ENCODE measurements at regions not wholly inside any gene's neighbourhood (a gene's known extent, or its start where the extent isn't known, plus 50 kb on each side); places are given as distances from the start of the nearest gene placed in this dataset.

DNA sequence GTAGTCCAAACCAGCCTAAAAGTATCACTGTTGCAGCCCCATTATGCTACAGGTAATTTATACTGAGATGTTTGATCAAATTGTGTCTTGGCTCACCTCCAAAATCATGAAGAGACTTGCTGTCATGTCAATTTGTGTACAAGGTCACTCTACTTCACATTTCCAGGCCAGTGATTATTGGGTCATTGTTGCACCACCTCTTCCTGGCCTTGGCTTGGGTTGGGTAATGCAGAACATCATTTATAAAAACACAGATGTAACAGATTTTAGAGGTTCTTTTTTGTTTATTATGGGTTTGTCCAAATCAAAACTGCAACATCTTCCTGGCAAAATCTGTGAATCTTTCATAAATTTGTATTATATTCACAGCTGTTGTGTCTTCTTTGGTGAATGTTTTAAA lies 459.5 kb downstream of the ANKRD50 start:
- ChIA-PET CTCF (no interaction called here), POLR2A (no interaction called here)
- no peak for DNase-seq
- H3K4me3 Mint-ChIP-seq: no peak overlapping the region
- H3K27me3 Mint-ChIP-seq: peaks cover 2% of the 10 kb centered on the region
- H3K36me3 Mint-ChIP-seq (ENCODE audit: low read depth): no peaks in the 10 kb centered on the region
- H3K27ac Mint-ChIP-seq: no peak overlapping the region
- H3K9me3 Mint-ChIP-seq: no peaks in the 10 kb centered on the region
- H3K4me1 Mint-ChIP-seq: no peaks in the 10 kb centered on the region

DNA sequence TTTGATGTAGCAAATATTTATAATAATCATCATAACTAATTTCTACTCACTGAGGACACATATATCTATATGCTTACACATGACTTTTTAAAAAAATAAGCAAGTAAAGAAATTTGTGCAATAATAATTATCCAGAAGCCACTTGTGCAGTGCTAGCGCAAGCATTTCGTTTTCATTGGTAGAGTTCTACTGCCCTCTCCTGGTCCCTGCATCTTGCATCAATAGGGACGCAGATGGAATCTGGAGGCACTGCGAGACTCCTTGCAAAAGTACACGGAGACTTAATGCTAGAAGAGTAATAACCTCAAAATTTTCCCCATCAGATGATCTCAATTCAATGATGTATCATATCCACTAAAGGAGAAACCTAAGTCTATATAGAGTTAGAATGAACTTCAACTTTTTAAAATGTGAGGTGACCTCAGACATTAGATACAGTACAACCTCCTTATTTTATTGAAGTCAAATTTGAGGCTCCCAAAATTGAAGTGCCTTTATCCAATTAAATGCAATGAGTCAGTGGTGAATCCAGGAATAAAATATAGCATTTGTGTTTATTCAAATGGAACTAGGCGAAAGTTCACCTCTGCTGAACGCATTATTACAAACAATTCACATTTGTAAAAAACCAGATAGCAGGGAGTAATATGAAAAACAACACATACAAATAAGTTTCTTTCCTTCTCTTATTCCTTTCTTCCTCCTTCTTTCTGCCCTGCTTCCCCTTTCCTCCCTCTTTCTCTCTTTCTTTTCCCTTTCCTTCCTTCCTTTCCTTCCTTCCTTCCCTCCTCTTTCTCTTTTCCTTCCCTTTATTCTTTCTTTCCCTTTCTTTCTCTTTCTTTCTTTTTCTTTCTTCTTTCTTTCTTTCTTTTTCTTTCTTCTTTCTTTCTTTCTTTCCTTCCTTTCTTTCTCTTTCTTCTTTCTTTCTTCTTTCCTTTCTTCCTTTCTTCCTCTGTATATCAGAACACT lies 450.0 kb downstream of the ANKRD50 start:
- H3K27me3 Mint-ChIP-seq: no peaks in the 10 kb centered on the region
- ChIA-PET POLR2A (no interaction called here), CTCF (interaction anchor here (1.1 kb wide), 1 partner anchor 697 kb away, joined by 3 read pairs; no protein-coding TSS in a partner anchor)
- DNase-seq: peak; percentile 30
- H3K27ac Mint-ChIP-seq: no peak overlapping the region
- H3K9me3 Mint-ChIP-seq: no peaks in the 10 kb centered on the region
- H3K4me3 Mint-ChIP-seq: no peak overlapping the region
- H3K4me1 Mint-ChIP-seq: no peaks in the 10 kb centered on the region
- H3K36me3 Mint-ChIP-seq (ENCODE audit: low read depth): no peaks in the 10 kb centered on the region

DNA sequence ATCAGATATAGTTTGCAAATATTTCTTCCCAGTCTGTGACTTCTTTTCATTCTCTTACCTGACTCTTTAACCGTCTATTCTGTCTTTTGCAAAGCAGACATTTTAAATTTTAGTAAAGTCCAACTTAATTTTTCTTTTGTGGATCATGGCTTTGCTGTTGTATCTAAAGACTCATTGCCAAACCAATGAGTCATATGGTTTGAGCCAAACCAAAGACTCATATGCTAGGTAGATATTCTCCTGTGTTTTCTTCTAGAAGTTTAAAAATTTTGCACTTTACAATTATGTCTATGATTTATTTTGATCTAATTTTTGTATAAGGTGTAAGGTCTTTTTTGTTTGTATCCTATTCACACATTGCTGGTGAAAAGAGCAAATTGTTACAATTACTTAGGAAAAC lies 446.8 kb downstream of the ANKRD50 start:
- H3K27me3 Mint-ChIP-seq: no peaks in the 10 kb centered on the region
- ChIA-PET POLR2A (no interaction called here), CTCF (no interaction called here)
- no peaks in the 10 kb centered on the region for H3K36me3 Mint-ChIP-seq (ENCODE audit: low read depth)
- no peaks in the 10 kb centered on the region for H3K9me3 Mint-ChIP-seq
- H3K4me3 Mint-ChIP-seq: no peak overlapping the region
- no peaks in the 10 kb centered on the region for H3K4me1 Mint-ChIP-seq
- H3K27ac Mint-ChIP-seq: no peak overlapping the region
- DNase-seq: no peak

DNA sequence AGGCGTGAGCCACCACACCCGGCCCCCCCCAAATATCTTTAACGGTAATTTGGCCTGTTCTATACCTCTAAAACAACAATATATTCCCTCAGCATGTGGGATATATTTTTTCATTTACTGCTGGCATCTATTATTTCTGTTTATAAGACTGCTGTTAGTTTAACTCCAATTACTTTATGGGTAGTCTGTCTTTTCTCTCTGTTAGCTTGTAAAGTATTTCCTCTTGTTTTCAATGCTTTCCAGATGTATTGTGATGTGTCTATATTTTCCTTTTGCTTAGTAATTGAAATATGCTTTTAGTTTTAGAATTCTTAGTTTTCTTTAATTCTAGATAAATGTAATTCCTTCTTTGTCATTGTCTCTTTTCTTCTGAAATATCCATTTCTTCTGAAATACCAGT lies 445.8 kb downstream of the ANKRD50 start:
- no peak overlapping the region for H3K4me3 Mint-ChIP-seq
- ChIA-PET POLR2A (no interaction called here), CTCF (no interaction called here)
- no peaks in the 10 kb centered on the region for H3K9me3 Mint-ChIP-seq
- no peak overlapping the region for H3K27ac Mint-ChIP-seq
- H3K27me3 Mint-ChIP-seq: no peaks in the 10 kb centered on the region
- no peaks in the 10 kb centered on the region for H3K36me3 Mint-ChIP-seq (ENCODE audit: low read depth)
- no peak for DNase-seq
- H3K4me1 Mint-ChIP-seq: no peaks in the 10 kb centered on the region

DNA sequence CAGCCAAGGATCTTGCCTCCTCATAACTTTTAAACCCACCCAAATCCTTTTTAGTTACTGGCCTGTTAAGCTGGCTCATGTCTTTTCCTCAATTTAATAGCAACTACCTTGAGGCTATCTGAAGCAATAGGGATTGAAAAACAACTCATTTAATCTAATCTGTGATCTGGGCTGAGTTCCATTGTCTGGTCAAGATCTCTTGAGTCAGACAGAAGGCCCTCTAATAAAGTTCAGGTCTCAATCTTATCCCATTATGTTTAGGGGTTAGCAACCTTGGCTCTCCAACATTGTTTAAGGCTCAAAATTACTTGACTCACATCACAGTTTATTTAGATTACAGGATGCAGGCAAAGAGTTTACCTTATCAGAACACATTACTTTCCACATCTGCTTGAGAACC lies 436.1 kb downstream of the ANKRD50 start:
- DNase-seq: no peak
- Mint-ChIP-seq H3K9me3 (no peaks in the 10 kb centered on the region), H3K27me3 (no peaks in the 10 kb centered on the region), H3K36me3 (ENCODE audit: low read depth) (no peaks in the 10 kb centered on the region), H3K4me1 (no peaks in the 10 kb centered on the region), H3K27ac (no peak overlapping the region), H3K4me3 (no peak overlapping the region)
- POLR2A ChIA-PET: no interaction called here
- CTCF ChIA-PET: no interaction called here

DNA sequence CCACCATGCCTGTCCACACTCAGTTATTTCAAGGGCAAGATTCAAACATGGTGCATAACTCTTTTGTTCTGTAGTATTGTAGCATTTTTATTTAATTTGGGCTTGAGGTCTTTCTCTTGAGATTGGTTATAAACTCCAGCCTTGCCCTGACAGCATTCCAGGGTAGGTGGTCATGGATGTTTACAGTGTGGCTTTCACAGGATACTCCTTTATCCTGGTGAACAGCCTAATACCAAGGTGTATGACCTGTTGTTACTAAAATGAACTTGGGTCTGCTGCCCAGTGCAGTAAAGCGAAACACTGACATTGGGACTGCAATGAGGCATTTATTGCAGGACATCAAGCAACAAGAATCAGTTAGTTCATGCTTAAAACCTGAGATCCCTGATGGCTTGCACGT lies 434.8 kb downstream of the ANKRD50 start:
- Mint-ChIP-seq H3K4me1 (no peaks in the 10 kb centered on the region), H3K27me3 (no peaks in the 10 kb centered on the region), H3K4me3 (no peak overlapping the region), H3K36me3 (ENCODE audit: low read depth) (no peaks in the 10 kb centered on the region), H3K27ac (no peak overlapping the region), H3K9me3 (no peaks in the 10 kb centered on the region)
- ChIA-PET POLR2A (no interaction called here), CTCF (no interaction called here)
- no peak for DNase-seq

DNA sequence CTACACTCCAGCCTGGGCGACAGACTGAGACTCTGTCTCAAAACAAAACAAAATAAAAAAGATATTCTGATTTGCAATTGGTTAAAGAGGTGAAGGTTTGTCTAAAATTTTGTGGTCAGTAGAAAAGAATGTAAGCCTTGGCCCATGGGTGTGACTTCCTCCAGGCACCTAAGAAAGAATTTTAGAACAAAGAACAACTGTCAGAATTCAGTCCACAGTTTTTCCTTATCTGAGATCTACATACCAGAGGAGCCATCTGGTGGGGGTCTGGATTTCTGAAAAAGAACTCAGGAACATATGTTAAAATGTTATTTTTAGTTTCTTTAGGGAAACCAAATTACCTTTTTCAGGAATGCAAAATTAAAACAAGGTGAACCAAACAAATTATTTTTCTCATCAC lies 434.1 kb downstream of the ANKRD50 start:
- no peak overlapping the region for H3K4me3 Mint-ChIP-seq
- POLR2A ChIA-PET: no interaction called here
- no peak for DNase-seq

DNA sequence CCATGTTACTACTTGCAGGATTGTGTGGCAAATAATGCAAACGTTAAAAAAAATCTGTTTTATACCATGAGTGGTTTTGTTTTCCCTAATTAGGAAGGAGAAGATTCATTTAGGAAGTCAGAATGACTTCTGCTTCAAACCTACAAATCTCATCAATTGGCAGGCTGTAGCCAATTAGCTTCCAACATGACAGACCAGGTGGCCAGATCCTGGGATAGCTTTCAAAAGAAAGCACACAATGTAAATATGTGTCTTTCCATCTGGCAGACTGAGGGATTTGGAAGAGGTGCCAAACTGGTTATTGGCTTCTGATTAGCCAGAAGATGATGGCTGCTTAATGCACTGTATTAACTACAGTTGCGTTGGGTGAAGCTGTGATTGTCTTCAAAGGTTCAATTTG lies 432.8 kb downstream of the ANKRD50 start:
- no peak overlapping the region for H3K27ac Mint-ChIP-seq
- H3K27me3 Mint-ChIP-seq: no peaks in the 10 kb centered on the region

More for the DNA sequence above, 434.1 kb downstream of the ANKRD50 start:
- Mint-ChIP-seq H3K4me1 (no peaks in the 10 kb centered on the region), H3K27me3 (no peaks in the 10 kb centered on the region), H3K9me3 (no peaks in the 10 kb centered on the region), H3K36me3 (ENCODE audit: low read depth) (no peaks in the 10 kb centered on the region), H3K27ac (no peak overlapping the region)
- CTCF ChIA-PET: no interaction called here

DNA sequence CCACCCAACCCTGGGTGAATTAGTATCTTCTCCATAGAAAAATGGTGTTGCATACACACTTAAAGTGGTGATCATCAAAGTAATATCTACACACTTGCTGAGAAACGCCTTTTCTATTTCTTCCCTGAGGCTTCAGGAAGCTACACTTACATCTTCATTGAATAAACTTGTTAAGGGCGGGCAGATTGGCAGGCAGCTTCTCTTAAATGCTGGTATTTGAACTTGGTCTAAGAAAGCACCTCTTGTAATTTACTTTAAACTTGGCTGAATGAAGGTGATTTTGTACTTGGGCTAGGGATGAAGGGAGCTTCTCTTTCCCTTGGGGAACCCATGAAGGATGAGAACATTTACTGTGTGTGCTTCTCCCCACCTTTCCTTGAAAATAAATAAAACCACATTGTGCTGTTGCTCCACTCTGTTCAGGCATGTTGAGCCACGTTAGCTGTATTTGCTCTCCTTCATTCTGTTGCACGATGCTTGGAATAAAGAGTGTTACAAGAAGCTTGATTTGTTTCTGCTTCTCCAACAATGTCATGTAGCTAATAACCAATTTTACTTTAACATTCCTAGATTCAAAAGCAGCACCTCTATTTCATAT lies 430.1 kb downstream of the ANKRD50 start:
- CTCF ChIA-PET: no interaction called here

More for the DNA sequence above, 432.8 kb downstream of the ANKRD50 start:
- ChIA-PET POLR2A (no interaction called here), CTCF (no interaction called here)
- Mint-ChIP-seq H3K4me1 (no peaks in the 10 kb centered on the region), H3K9me3 (no peaks in the 10 kb centered on the region), H3K4me3 (no peak overlapping the region), H3K36me3 (ENCODE audit: low read depth) (no peaks in the 10 kb centered on the region)
- DNase-seq: no peak

DNA sequence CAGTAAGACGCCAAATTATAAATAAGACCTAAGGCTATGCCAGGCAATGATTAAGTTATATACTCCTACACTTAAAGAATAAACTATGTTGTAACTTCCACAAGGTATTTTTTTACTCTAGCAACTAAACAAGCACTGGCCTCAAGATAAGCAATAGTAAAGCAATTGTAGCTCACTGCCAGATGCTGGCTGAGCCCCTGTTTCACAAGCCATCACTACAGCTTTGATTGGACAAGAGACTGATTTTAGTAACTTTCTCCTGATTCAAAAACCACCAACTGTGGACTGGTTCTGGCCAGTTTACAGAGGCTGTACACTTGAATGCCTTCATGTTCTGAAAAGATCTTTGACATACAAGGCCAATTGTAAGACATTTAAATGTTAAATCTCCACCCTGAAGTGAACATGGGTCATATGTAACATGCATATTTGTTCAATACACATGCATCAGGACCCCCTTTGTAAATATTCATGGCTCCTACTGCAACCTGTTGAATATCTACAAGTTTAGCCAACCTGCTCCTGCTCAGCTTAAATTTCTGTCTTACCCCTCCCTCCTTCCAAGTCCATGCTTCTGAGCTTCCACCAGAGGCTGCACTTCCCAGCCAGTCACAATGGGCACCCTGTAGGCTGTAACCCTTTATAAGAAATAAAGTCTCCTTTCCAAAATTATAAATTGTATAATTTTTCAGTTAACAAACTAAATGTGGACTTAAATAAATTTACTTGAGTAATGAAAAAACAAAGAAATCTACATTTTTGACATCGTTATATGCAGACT lies 423.6 kb downstream of the ANKRD50 start:
- Mint-ChIP-seq H3K4me3 (no peak overlapping the region), H3K27ac (no peak overlapping the region), H3K9me3 (no peaks in the 10 kb centered on the region), H3K36me3 (ENCODE audit: low read depth) (no peaks in the 10 kb centered on the region), H3K4me1 (no peaks in the 10 kb centered on the region), H3K27me3 (no peaks in the 10 kb centered on the region)
- ChIA-PET POLR2A (no interaction called here), CTCF (no interaction called here)
- no peak for DNase-seq

More for the DNA sequence above, 430.1 kb downstream of the ANKRD50 start:
- Mint-ChIP-seq H3K4me3 (no peak overlapping the region), H3K36me3 (ENCODE audit: low read depth) (no peaks in the 10 kb centered on the region), H3K4me1 (no peaks in the 10 kb centered on the region), H3K9me3 (no peaks in the 10 kb centered on the region), H3K27ac (no peak overlapping the region), H3K27me3 (no peaks in the 10 kb centered on the region)
- POLR2A ChIA-PET: no interaction called here
- DNase-seq: no peak

DNA sequence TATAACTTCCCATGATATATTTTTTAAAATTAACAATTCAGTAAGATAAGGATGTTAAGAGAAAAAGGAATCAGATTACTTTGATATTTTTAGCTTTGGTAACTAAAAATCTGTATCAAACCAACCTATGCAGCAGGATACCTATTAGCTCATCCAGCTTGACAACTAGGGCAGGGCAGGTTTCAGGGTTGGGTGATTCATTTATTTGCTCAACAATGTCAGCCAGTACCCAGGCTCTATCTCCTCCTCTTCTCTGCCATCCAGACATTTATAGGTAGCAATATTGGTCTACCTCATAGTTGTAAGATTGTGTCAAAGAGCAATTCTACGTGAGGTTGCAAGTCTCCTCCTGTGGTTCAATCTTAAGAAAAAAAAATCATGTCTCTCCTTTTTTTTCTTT lies 421.9 kb downstream of the ANKRD50 start:
- no peaks in the 10 kb centered on the region for H3K9me3 Mint-ChIP-seq
- ChIA-PET CTCF (no interaction called here), POLR2A (no interaction called here)
- H3K27me3 Mint-ChIP-seq: no peaks in the 10 kb centered on the region
- no peaks in the 10 kb centered on the region for H3K4me1 Mint-ChIP-seq
- no peak for DNase-seq
- no peaks in the 10 kb centered on the region for H3K36me3 Mint-ChIP-seq (ENCODE audit: low read depth)
- H3K27ac Mint-ChIP-seq: no peak overlapping the region
- no peak overlapping the region for H3K4me3 Mint-ChIP-seq

DNA sequence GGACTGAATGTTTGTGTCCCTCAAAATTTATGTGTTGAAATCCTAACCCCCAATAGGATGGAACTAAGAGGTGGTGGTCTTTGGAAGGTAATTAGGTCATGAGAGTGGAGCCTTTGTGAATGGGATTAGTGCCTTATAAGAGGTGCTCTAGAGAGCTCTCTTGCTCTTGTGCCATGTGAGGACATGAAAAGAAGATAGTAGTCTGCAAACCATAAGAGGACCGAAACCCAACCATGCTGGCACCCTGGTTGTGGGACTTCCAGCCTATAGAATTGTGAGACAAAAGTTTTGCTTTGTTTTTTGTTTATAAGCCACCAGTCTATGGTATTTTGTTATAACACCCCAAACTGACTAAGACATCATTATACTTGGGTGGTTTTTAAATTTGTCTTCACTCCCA lies 417.1 kb downstream of the ANKRD50 start:
- no peak overlapping the region for H3K4me3 Mint-ChIP-seq
- no peaks in the 10 kb centered on the region for H3K27me3 Mint-ChIP-seq
- no peak for DNase-seq
- no peaks in the 10 kb centered on the region for H3K36me3 Mint-ChIP-seq (ENCODE audit: low read depth)
- CTCF ChIA-PET: no interaction called here
- no peaks in the 10 kb centered on the region for H3K9me3 Mint-ChIP-seq
- no peaks in the 10 kb centered on the region for H3K4me1 Mint-ChIP-seq
- H3K27ac Mint-ChIP-seq: no peak overlapping the region
- POLR2A ChIA-PET: no interaction called here

DNA sequence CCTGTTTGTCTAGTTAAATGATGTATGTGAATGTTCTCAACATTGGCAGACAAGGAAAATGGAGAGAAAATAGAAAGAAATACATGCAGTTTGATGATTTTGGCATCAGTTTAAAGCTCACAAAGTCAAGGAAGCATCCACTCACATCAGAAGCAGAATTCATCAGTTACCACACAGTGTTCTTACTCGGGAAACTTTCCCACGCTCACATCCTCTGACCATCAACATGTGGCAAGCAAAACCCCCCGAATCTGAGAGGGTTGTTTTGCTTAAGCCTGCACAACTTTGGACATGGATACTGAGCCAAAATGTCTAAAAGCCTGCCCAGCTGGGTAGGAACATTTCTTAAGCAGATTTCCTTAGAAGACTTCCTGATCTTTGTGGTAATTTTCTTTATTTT lies 407.6 kb downstream of the ANKRD50 start:
- Mint-ChIP-seq H3K9me3 (no peaks in the 10 kb centered on the region), H3K36me3 (ENCODE audit: low read depth) (no peaks in the 10 kb centered on the region), H3K4me3 (no peak overlapping the region), H3K27ac (no peak overlapping the region), H3K4me1 (no peaks in the 10 kb centered on the region), H3K27me3 (no peaks in the 10 kb centered on the region)
- ChIA-PET POLR2A (no interaction called here), CTCF (no interaction called here)
- DNase-seq: no peak
